ENCODE measurements at regions not wholly inside any gene's neighbourhood (a gene's known extent, or its start where the extent isn't known, plus 50 kb on each side); places are given as distances from the start of the nearest gene placed in this dataset.

DNA sequence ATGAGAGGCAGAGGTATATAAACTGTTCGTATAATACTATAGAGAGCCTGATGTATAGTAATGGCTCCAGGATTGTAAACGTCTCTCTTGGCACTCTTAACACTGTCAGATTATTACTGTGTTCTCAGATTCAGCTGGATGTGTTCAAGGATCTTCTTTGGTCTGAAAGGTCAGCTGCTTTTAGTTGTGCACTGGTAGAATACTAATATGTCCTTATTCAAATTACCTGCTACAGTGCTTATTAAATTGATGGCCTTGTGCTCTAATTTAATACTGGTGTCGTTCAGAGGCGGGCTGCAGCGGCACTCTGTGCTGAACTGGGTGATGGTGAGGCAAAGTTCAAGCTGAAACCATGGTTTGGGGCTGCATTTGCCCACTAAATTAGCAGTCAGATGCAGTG lies 216.7 kb upstream of the ARRDC3 start:
- no peak for TF ChIP-seq CTCF (IDR thresholded peaks at IDR 0.05)
- no peak for TF ChIP-seq ZFX (IDR thresholded peaks at IDR 0.05; ENCODE audit: borderline replicate concordance)
